SJCRH30 (cell line): ENCODE measurements at regions not wholly inside any gene's neighbourhood (a gene's known extent, or its start where the extent isn't known, plus 50 kb on each side); places are given as distances from the start of the nearest gene placed in this dataset.

Experiments used
- DNase-seq, 2 experiments: peaks; one replicate each; pipeline ENCODE4 v3.0.0-alpha.2; 2015 to 2020
- H3K27ac ChIP-seq: fragments of 250-450 bp; sonication (Bioruptor Pico); 2 replicates; pipeline ENCODE4 v1.5.1; 2020; ENCODE audit warnings: mild to moderate bottlenecking, moderate library complexity
- H3K27me3 ChIP-seq: fragments of 250-450 bp; sonication (Bioruptor Pico); 2 replicates; pipeline ENCODE4 v1.5.1; 2020; ENCODE audit warnings: mild to moderate bottlenecking, moderate library complexity
- H3K36me3 ChIP-seq: fragments of 250-450 bp; sonication (Bioruptor Pico); 2 replicates; pipeline ENCODE4 v1.5.1; 2020; ENCODE audit warnings: mild to moderate bottlenecking, moderate library complexity
- H3K4me1 ChIP-seq: fragments of 250-450 bp; sonication (Bioruptor Pico); 2 replicates; pipeline ENCODE4 v1.5.1; 2020; ENCODE audit warnings: mild to moderate bottlenecking, moderate library complexity
- H3K4me3 ChIP-seq: fragments of 250-450 bp; sonication (Bioruptor Pico); 2 replicates; pipeline ENCODE4 v1.5.1; 2020; ENCODE audit warnings: mild to moderate bottlenecking, moderate library complexity
- H3K9me3 ChIP-seq: fragments of 250-450 bp; sonication (Bioruptor Pico); replicated peaks from 2 replicates; pipeline ENCODE4 v1.5.1; 2020; ENCODE audit warnings: mild to moderate bottlenecking, moderate library complexity

- Histone ChIP-seq H3K36me3 (no peaks in the 10 kb centered on the region), H3K4me1 (peaks cover 11% of the 10 kb centered on the region), H3K27ac (no peak overlapping the region), H3K4me3 (no peak overlapping the region), H3K27me3 (no peaks in the 10 kb centered on the region), H3K9me3 (no peaks in the 10 kb centered on the region; the same call in 1 of the 2 replicates)
- DNase-seq: no peak
Observed at GRCh38 chr4:129453524-129454200, 357.7 kb downstream of the C4orf33 start.

- Histone ChIP-seq H3K27me3 (no peaks in the 10 kb centered on the region), H3K9me3 (no peaks in the 10 kb centered on the region; the same call in 1 of the 2 replicates), H3K4me3 (no peak overlapping the region), H3K27ac (no peak overlapping the region), H3K36me3 (no peaks in the 10 kb centered on the region), H3K4me1 (peaks cover 11% of the 10 kb centered on the region)
- peak; percentile 76 to 86 for DNase-seq
Observed at GRCh38 chr4:129455482-129455881, 359.5 kb downstream of the C4orf33 start.

- Histone ChIP-seq H3K4me1 (no peaks in the 10 kb centered on the region), H3K36me3 (no peaks in the 10 kb centered on the region), H3K9me3 (no peaks in the 10 kb centered on the region), H3K27me3 (no peaks in the 10 kb centered on the region), H3K4me3 (no peak overlapping the region), H3K27ac (no peak overlapping the region)
- no peak for DNase-seq
Observed at GRCh38 chr4:129468624-129469023, 372.7 kb downstream of the C4orf33 start.

GRCh38 chr4:129474698-129475097, 378.7 kb downstream of the C4orf33 start:
- Histone ChIP-seq H3K27me3 (no peaks in the 10 kb centered on the region), H3K27ac (no peak overlapping the region), H3K4me3 (no peak overlapping the region), H3K9me3 (no peaks in the 10 kb centered on the region), H3K36me3 (no peaks in the 10 kb centered on the region), H3K4me1 (no peaks in the 10 kb centered on the region)
- DNase-seq: no peak

- Histone ChIP-seq H3K27me3 (no peaks in the 10 kb centered on the region), H3K9me3 (no peaks in the 10 kb centered on the region), H3K36me3 (no peaks in the 10 kb centered on the region), H3K4me1 (no peaks in the 10 kb centered on the region), H3K27ac (no peak overlapping the region), H3K4me3 (no peak overlapping the region)
- DNase-seq: no peak
Observed at GRCh38 chr4:129481107-129481506, 385.2 kb downstream of the C4orf33 start.

GRCh38 chr4:129488427-129488826, 392.5 kb downstream of the C4orf33 start:
- H3K9me3 ChIP-seq: no peaks in the 10 kb centered on the region
- H3K27me3 ChIP-seq: no peaks in the 10 kb centered on the region
- no peak overlapping the region for H3K27ac ChIP-seq
- no peaks in the 10 kb centered on the region for H3K4me1 ChIP-seq
- no peak for DNase-seq
- no peak overlapping the region for H3K4me3 ChIP-seq
- no peaks in the 10 kb centered on the region for H3K36me3 ChIP-seq

GRCh38 chr4:129490516-129490915, 394.6 kb downstream of the C4orf33 start:
- Histone ChIP-seq H3K4me1 (no peaks in the 10 kb centered on the region), H3K4me3 (no peak overlapping the region), H3K9me3 (no peaks in the 10 kb centered on the region), H3K27ac (no peak overlapping the region), H3K27me3 (no peaks in the 10 kb centered on the region), H3K36me3 (no peaks in the 10 kb centered on the region)
- no peak for DNase-seq

- Histone ChIP-seq H3K4me3 (no peak overlapping the region), H3K4me1 (no peaks in the 10 kb centered on the region), H3K9me3 (no peaks in the 10 kb centered on the region), H3K36me3 (no peaks in the 10 kb centered on the region), H3K27ac (no peak overlapping the region), H3K27me3 (no peaks in the 10 kb centered on the region)
- DNase-seq: no peak
Observed at GRCh38 chr4:129498626-129499025, 402.7 kb downstream of the C4orf33 start.

- Histone ChIP-seq H3K27me3 (no peaks in the 10 kb centered on the region), H3K36me3 (no peaks in the 10 kb centered on the region), H3K9me3 (no peaks in the 10 kb centered on the region), H3K4me1 (no peaks in the 10 kb centered on the region), H3K4me3 (no peak overlapping the region), H3K27ac (no peak overlapping the region)
- no peak for DNase-seq
Observed at GRCh38 chr4:129514852-129515251, 418.9 kb downstream of the C4orf33 start.

- Histone ChIP-seq H3K27me3 (no peaks in the 10 kb centered on the region), H3K36me3 (no peaks in the 10 kb centered on the region), H3K4me3 (no peak overlapping the region), H3K9me3 (no peaks in the 10 kb centered on the region), H3K27ac (no peak overlapping the region), H3K4me1 (no peaks in the 10 kb centered on the region)
- no peak for DNase-seq
Observed at GRCh38 chr4:129515356-129515755, 419.4 kb downstream of the C4orf33 start.

GRCh38 chr4:129526812-129527211, 430.9 kb downstream of the C4orf33 start:
- no peaks in the 10 kb centered on the region for H3K27me3 ChIP-seq
- no peaks in the 10 kb centered on the region for H3K4me1 ChIP-seq
- peak in 1 of 2 experiments; percentile 3 for DNase-seq
- H3K36me3 ChIP-seq: no peaks in the 10 kb centered on the region
- no peak overlapping the region for H3K4me3 ChIP-seq
- H3K27ac ChIP-seq: no peak overlapping the region
- H3K9me3 ChIP-seq: no peaks in the 10 kb centered on the region

- H3K27ac ChIP-seq: no peak overlapping the region
- no peaks in the 10 kb centered on the region for H3K4me1 ChIP-seq
- H3K36me3 ChIP-seq: no peaks in the 10 kb centered on the region
- DNase-seq: no peak
- no peak overlapping the region for H3K4me3 ChIP-seq
- H3K27me3 ChIP-seq: no peaks in the 10 kb centered on the region
- no peaks in the 10 kb centered on the region for H3K9me3 ChIP-seq
Observed at GRCh38 chr4:129531253-129531652, 435.3 kb downstream of the C4orf33 start.

- no peaks in the 10 kb centered on the region for H3K36me3 ChIP-seq
- DNase-seq: no peak
- H3K9me3 ChIP-seq: no peaks in the 10 kb centered on the region
- H3K4me1 ChIP-seq: no peaks in the 10 kb centered on the region
- no peaks in the 10 kb centered on the region for H3K27me3 ChIP-seq
- H3K27ac ChIP-seq: no peak overlapping the region
- H3K4me3 ChIP-seq: no peak overlapping the region
Observed at GRCh38 chr4:129532573-129532972, 436.6 kb downstream of the C4orf33 start.

- Histone ChIP-seq H3K4me3 (no peak overlapping the region), H3K27me3 (no peaks in the 10 kb centered on the region), H3K4me1 (no peaks in the 10 kb centered on the region), H3K9me3 (no peaks in the 10 kb centered on the region), H3K36me3 (no peaks in the 10 kb centered on the region), H3K27ac (no peak overlapping the region)
- DNase-seq: no peak
Observed at GRCh38 chr4:129543299-129543698, 447.3 kb downstream of the C4orf33 start.

- DNase-seq: peak; percentile 8 to 32
- H3K27me3 ChIP-seq: no peaks in the 10 kb centered on the region
- no peaks in the 10 kb centered on the region for H3K36me3 ChIP-seq
- no peak overlapping the region for H3K27ac ChIP-seq
- H3K4me3 ChIP-seq: no peak overlapping the region
- H3K9me3 ChIP-seq: no peaks in the 10 kb centered on the region
- no peaks in the 10 kb centered on the region for H3K4me1 ChIP-seq
Observed at GRCh38 chr4:129545599-129546278, 449.8 kb downstream of the C4orf33 start.

- H3K27me3 ChIP-seq: no peaks in the 10 kb centered on the region
- H3K36me3 ChIP-seq: no peaks in the 10 kb centered on the region
- H3K27ac ChIP-seq: no peak overlapping the region
- no peak overlapping the region for H3K4me3 ChIP-seq
- DNase-seq: no peak
- H3K9me3 ChIP-seq: no peaks in the 10 kb centered on the region
- H3K4me1 ChIP-seq: no peaks in the 10 kb centered on the region
Observed at GRCh38 chr4:129546531-129546930, 450.6 kb downstream of the C4orf33 start.
